IMR-90 (cell line): ENCODE measurements at regions not wholly inside any gene's neighbourhood (a gene's known extent, or its start where the extent isn't known, plus 50 kb on each side); places are given as distances from the start of the nearest gene placed in this dataset.

Experiments
- ATAC-seq: fragments of 200-7000 bp; cut with Tn5 transposase; 2 replicates; pipeline ENCODE4 v1.9.1; 2020; ENCODE audit warnings: low read depth, mild to moderate bottlenecking, moderate library complexity
- BruUV-seq: library from RNA; stranded (reverse); fragments of 400-500 nt; replicated peaks from 2 replicates; lab custom pipeline; 2021; lab: Mats Ljungman, UMichigan
- CTCF ChIA-PET: fragments of 300-600 bp; formaldehyde crosslinking; extraction: SDS; loops from one replicate; lab custom pipeline; 2021; ENCODE audit warnings: antibody characterized with exemption; lab: Yijun Ruan, JAX
- POLR2A ChIA-PET: fragments of 300-600 bp; sonication (Branson Sonifier 250); formaldehyde crosslinking; loops from one replicate; lab custom pipeline; 2022; ENCODE audit warnings: antibody characterized with exemption; ENCODE audit not compliant: unreplicated experiment; lab: Charles Lee
- DNase-seq: peaks from one replicate; pipeline ENCODE4 v3.0.0; 2013
- H2AFZ ChIP-seq: replicated peaks from 2 replicates; pipeline ENCODE3; 2013; ENCODE audit warnings: low read length, mild to moderate bottlenecking; ENCODE audit not compliant: poor library complexity
- H2AK5ac ChIP-seq: 2 replicates; pipeline ENCODE4 v1.6.1; 2013; ENCODE audit warnings: low read depth, low read length, inconsistent platforms
- H2AK9ac ChIP-seq: replicated peaks from 2 replicates; pipeline ENCODE3; 2013; ENCODE audit warnings: mild to moderate bottlenecking, low read depth, low read length, moderate library complexity; ENCODE audit not compliant: poor library complexity
- H2BK120ac ChIP-seq: 2 replicates; pipeline ENCODE4 v1.6.1; 2013; ENCODE audit warnings: low read depth, low read length, inconsistent platforms
- H2BK15ac ChIP-seq: 3 replicates; pipeline ENCODE4 v1.6.1; 2013; ENCODE audit warnings: low read depth, low read length, inconsistent platforms
- H2BK20ac ChIP-seq: 2 replicates; pipeline ENCODE4 v1.6.1; 2013; ENCODE audit warnings: low read depth, mild to moderate bottlenecking, inconsistent platforms, low read length, moderate library complexity
- H2BK5ac ChIP-seq: 2 replicates; pipeline ENCODE4 v1.6.1; 2013; ENCODE audit warnings: mild to moderate bottlenecking, low read depth, low read length, inconsistent platforms; ENCODE audit not compliant: poor library complexity, severe bottlenecking
- H3K14ac ChIP-seq: replicated peaks from 2 replicates; pipeline ENCODE4 v1.6.1; 2013; ENCODE audit warnings: low read depth, low read length, inconsistent platforms
- H3K18ac ChIP-seq: 2 replicates; pipeline ENCODE4 v1.6.1; 2013; ENCODE audit warnings: low read depth, low read length, control low read depth
- H3K23ac ChIP-seq: 2 replicates; pipeline ENCODE4 v1.6.1; 2013; ENCODE audit warnings: low read depth, low read length, inconsistent platforms
- H3K27ac ChIP-seq: 2 replicates; pipeline ENCODE4 v1.5.1; 2013; ENCODE audit warnings: mild to moderate bottlenecking, control low read depth, low read length; ENCODE audit not compliant: insufficient read depth
- H3K27me3 ChIP-seq: 2 replicates; pipeline ENCODE4 v1.6.1; 2013; ENCODE audit warnings: low read length; ENCODE audit not compliant: control insufficient read depth, insufficient read depth
- H3K36me3 ChIP-seq: 2 replicates; pipeline ENCODE4 v1.6.1; 2013; ENCODE audit warnings: low read length, mixed read lengths; ENCODE audit not compliant: control insufficient read depth, insufficient read depth
- H3K4ac ChIP-seq: 2 replicates; pipeline ENCODE4 v1.6.1; 2013; ENCODE audit warnings: low read depth, low read length, inconsistent platforms
- H3K4me1 ChIP-seq: 2 replicates; pipeline ENCODE4 v1.6.1; 2013; ENCODE audit warnings: low read length, mixed read lengths; ENCODE audit not compliant: control insufficient read depth, insufficient read depth
- H3K4me2 ChIP-seq: 2 replicates; pipeline ENCODE4 v1.6.1; 2013; ENCODE audit warnings: low read depth, mild to moderate bottlenecking, control low read depth, low read length, moderate library complexity
- H3K4me3 ChIP-seq: 2 replicates; pipeline ENCODE4 v1.5.1; 2013; ENCODE audit warnings: low read depth, mild to moderate bottlenecking, control low read depth, low read length, moderate library complexity; ENCODE audit not compliant: insufficient read depth
- H3K56ac ChIP-seq: 2 replicates; pipeline ENCODE4 v1.6.1; 2013; ENCODE audit warnings: low read length, inconsistent platforms; ENCODE audit not compliant: insufficient read depth; ENCODE audit errors: extremely low read depth
- H3K79me1 ChIP-seq, 2 experiments: 2 replicates each; pipeline ENCODE4 v1.6.1; 2013; ENCODE audit warnings: low read length in 2 of 2, inconsistent platforms in 1 of 2, low read depth in 1 of 2
- H3K9ac ChIP-seq: 2 replicates; pipeline ENCODE4 v1.6.1; 2013; ENCODE audit warnings: low read depth, low read length, control low read depth
- H3K9me1 ChIP-seq: 2 replicates; pipeline ENCODE4 v1.6.1; 2013; ENCODE audit warnings: low read length, inconsistent platforms; ENCODE audit not compliant: insufficient read depth
- H3K9me3 ChIP-seq: 2 replicates; pipeline ENCODE4 v1.6.1; 2013; ENCODE audit warnings: low read length; ENCODE audit not compliant: control insufficient read depth, insufficient read depth
- H4K20me1 ChIP-seq: 2 replicates; pipeline ENCODE4 v1.6.1; 2013; ENCODE audit warnings: low read length, inconsistent platforms; ENCODE audit not compliant: insufficient read depth
- H4K5ac ChIP-seq: 2 replicates; pipeline ENCODE4 v1.6.1; 2013; ENCODE audit warnings: mild to moderate bottlenecking, low read depth, low read length, control low read depth
- H4K8ac ChIP-seq, 2 experiments: 2 replicates each; pipeline ENCODE4 v1.6.1; 2013; ENCODE audit warnings: low read depth in 2 of 2, low read length in 2 of 2, control low read depth in 1 of 2, inconsistent platforms in 1 of 2
- H4K91ac ChIP-seq: 2 replicates; pipeline ENCODE4 v1.6.1; 2013; ENCODE audit warnings: low read depth, low read length, inconsistent platforms; ENCODE audit not compliant: insufficient read depth
- BHLHE40 ChIP-seq: fragments of 150-350 bp; IDR thresholded peaks from 2 replicates; pipeline ENCODE4 v1.6.1; 2016; ENCODE audit warnings: mild to moderate bottlenecking, low read depth, low read length
- CHD1 ChIP-seq: IDR thresholded peaks from 2 replicates; pipeline ENCODE4 v1.6.1; 2012; ENCODE audit warnings: low read depth, low read length, improper control_type of control experiment
- CTCF ChIP-seq: conservative IDR thresholded peaks from 2 replicates; pipeline ENCODE4 v1.5.1; 2012; ENCODE audit warnings: mild to moderate bottlenecking, low read depth, low read length, improper control_type of control experiment
- ELK1 ChIP-seq: fragments of 150-350 bp; IDR thresholded peaks from 2 replicates; pipeline ENCODE4 v1.6.1; 2016; ENCODE audit warnings: low read depth, mild to moderate bottlenecking, low read length, moderate library complexity, borderline replicate concordance
- FOS ChIP-seq: fragments of 150-350 bp; IDR thresholded peaks from 2 replicates; pipeline ENCODE4 v1.6.1; 2016; ENCODE audit warnings: low read depth, low read length
- MAZ ChIP-seq: IDR thresholded peaks from 2 replicates; pipeline ENCODE4 v1.6.1; 2012; ENCODE audit warnings: low read depth, mild to moderate bottlenecking, low read length, improper control_type of control experiment, moderate library complexity, borderline replicate concordance
- MXI1 ChIP-seq: IDR thresholded peaks from 2 replicates; pipeline ENCODE4 v1.6.1; 2012; ENCODE audit warnings: low read depth, mild to moderate bottlenecking, low read length, moderate library complexity, borderline replicate concordance
- NFE2L2 ChIP-seq: fragments of 150-350 bp; IDR thresholded peaks from 2 replicates; pipeline ENCODE4 v1.6.1; 2016; ENCODE audit warnings: low read depth, mild to moderate bottlenecking, low read length
- POLR2A ChIP-seq: IDR thresholded peaks from 2 replicates; pipeline ENCODE4 v1.6.1; 2012; ENCODE audit warnings: mild to moderate bottlenecking, low read depth, low read length
- SMC3 ChIP-seq: fragments of 150-350 bp; IDR thresholded peaks from 2 replicates; pipeline ENCODE4 v1.6.1; 2016; ENCODE audit warnings: low read depth, mild to moderate bottlenecking, antibody characterized with exemption, low read length, moderate library complexity
- USF2 ChIP-seq: fragments of 150-350 bp; IDR thresholded peaks from 2 replicates; pipeline ENCODE4 v1.6.1; 2017; ENCODE audit warnings: mild to moderate bottlenecking, antibody characterized with exemption, low read length, low read depth
- WGBS, 2 experiments: methylation state at CpG; one replicate each; pipeline versions ENCODE4 v1.1.5 to v1.1.7; 2013; ENCODE audit warnings: missing lambda C conversion rate in 2 of 2; ENCODE audit not compliant: insufficient read length in 1 of 2; ENCODE audit errors: extremely low coverage in 2 of 2; 5-methylcytosine and 5-hydroxymethylcytosine counted together
- dilution Hi-C: fragments of 300-500 bp; cut with HindIII; formaldehyde crosslinking; loops from one replicate; pipeline ENCODE4 v1.14.3; 2018; ENCODE audit warnings: low sequenced_read_pairs; ENCODE audit not compliant: unreplicated experiment
- in situ Hi-C: fragments of 300-500 bp; cut with MboI; formaldehyde crosslinking; loops from 3 replicates; pipeline ENCODE4 v1.14.3; 2019; ENCODE audit warnings: low sequenced_read_pairs, inconsistent platforms, mixed read lengths
- intact Hi-C: fragments of 100-400 bp; cut with micrococcal nuclease; formaldehyde crosslinking; loops from 2 replicates; pipeline ENCODE4 v1.10.0; 2022

- Histone ChIP-seq H2AK9ac (no peak overlapping the region), H4K8ac (no peak overlapping the region), H2BK20ac (no peak overlapping the region), H3K4me3 (no peak overlapping the region), H3K36me3 (no peaks in the 10 kb centered on the region), H3K9ac (no peak overlapping the region), H3K23ac (no peak overlapping the region), H4K5ac (no peak overlapping the region), H2BK15ac (no peak overlapping the region), H2AK5ac (no peak overlapping the region), H3K9me1 (no peaks in the 10 kb centered on the region), H3K56ac (no peak overlapping the region), H4K20me1 (no peaks in the 10 kb centered on the region), H3K4me2 (no peak overlapping the region), H3K18ac (no peak overlapping the region), H2AFZ (no peak overlapping the region), H3K9me3 (no peaks in the 10 kb centered on the region), H3K14ac (no peak overlapping the region), H3K4ac (no peak overlapping the region), H3K27me3 (no peaks in the 10 kb centered on the region), H3K79me1 (no peaks in the 10 kb centered on the region), H3K4me1 (no peaks in the 10 kb centered on the region), H4K91ac (no peak overlapping the region), H2BK120ac (no peak overlapping the region), H2BK5ac (no peak overlapping the region), H3K27ac (no peak overlapping the region)
- DNase-seq: no peak
- no TSS peak for BruUV-seq
- in situ Hi-C loops (no loop called here), intact Hi-C loops (no loop called here), dilution Hi-C loops (no loop called here)
- ATAC-seq: no peak
- ChIA-PET POLR2A (no interaction called here), CTCF (no interaction called here)
- TF ChIP-seq MAZ (no peak), CHD1 (no peak), SMC3 (no peak), ELK1 (no peak), BHLHE40 (no peak), POLR2A (no peak), USF2 (no peak), MXI1 (no peak), NFE2L2 (no peak), CTCF (no peak), FOS (no peak)
- WGBS, 2 experiments: no CpG with 5 or more reads among the region's 3 CpGs
These were observed 887.7 kb downstream of the CDH11 start for GRCh38 chr16:64234200-64234599.
